ENCODE measurements at regions not wholly inside any gene's neighbourhood (a gene's known extent, or its start where the extent isn't known, plus 50 kb on each side); places are given as distances from the start of the nearest gene placed in this dataset.

- TF ChIP-seq CTCF (IDR thresholded peaks at IDR 0.05; ENCODE audit: extremely low read depth in 1 of 2, insufficient read depth in 1 of 2, low read depth in 1 of 2, low read length in 2 of 2) (no peak), EZH2 (IDR thresholded peaks at IDR 0.05; ENCODE audit: borderline replicate concordance, low read depth, low read length, severe bottlenecking) (no peak), POLR2AphosphoS5 (IDR thresholded peaks at IDR 0.05; ENCODE audit: insufficient read depth, low read depth, low read length) (no peak), POLR2A (IDR thresholded peaks at IDR 0.05; ENCODE audit: low read depth, low read length) (no peak), JUN (IDR thresholded peaks at IDR 0.05; ENCODE audit: borderline replicate concordance, insufficient read depth, insufficient read length, low read depth) (no peak), MAX (IDR thresholded peaks at IDR 0.05; ENCODE audit: insufficient read depth, insufficient read length) (no peak)
Measured at GRCh38 chr1:195804547-195804946, 803.7 kb downstream of the KCNT2 start.
